NT2/D1 (cell line): ENCODE measurements at regions not wholly inside any gene's neighbourhood (a gene's known extent, or its start where the extent isn't known, plus 50 kb on each side); places are given as distances from the start of the nearest gene placed in this dataset.

Experiments used
- SUZ12 ChIP-seq: IDR thresholded peaks from 2 replicates; pipeline ENCODE4 v1.6.1; 2011; ENCODE audit not compliant: insufficient read length, insufficient read depth; ENCODE audit errors: extremely low read depth
- YY1 ChIP-seq: IDR thresholded peaks from 2 replicates; pipeline ENCODE4 v1.6.1; 2011; ENCODE audit not compliant: insufficient read length, insufficient read depth
- ZNF274 ChIP-seq: IDR thresholded peaks from 2 replicates; pipeline ENCODE4 v1.6.1; 2011; ENCODE audit warnings: mild to moderate bottlenecking, low read depth, low read length

DNA sequence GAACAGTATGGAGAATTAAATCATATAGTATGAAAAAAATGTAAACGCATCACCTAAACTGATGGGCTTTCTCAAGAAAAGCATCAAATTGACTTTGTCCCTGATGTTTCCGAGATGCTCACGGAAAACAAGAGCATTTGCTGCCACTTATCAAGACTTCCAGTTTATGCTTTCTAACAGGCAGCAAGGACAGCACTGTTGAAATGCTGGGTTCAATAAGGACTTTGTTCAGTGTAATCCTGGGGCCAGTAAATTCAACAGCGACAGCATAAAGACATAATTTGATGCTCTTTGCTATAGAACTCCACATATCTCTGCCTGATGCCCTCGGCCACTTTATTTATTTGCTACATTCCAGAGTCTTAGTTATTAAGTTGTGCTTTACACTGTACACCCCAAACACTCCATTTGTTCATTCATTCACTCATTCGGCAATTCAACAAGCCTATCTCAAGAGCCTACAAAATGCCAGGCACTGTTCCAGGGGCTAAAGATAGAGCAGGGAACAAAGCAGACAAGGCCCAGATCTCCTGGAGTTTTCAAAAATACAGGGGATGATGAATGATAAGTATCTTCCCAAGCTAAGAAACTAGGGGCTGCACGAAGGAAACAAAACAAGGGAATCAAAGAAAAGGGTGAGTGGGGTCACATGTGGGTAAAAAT, 294.6 kb downstream of the ZNF608 start:
- no peak for TF ChIP-seq YY1
- TF ChIP-seq ZNF274, result no peak
- no peak for TF ChIP-seq SUZ12
